ENCODE measurements at regions not wholly inside any gene's neighbourhood (a gene's known extent, or its start where the extent isn't known, plus 50 kb on each side); places are given as distances from the start of the nearest gene placed in this dataset.
"Not testable (repeated sequence)": the region's sequence is repeated elsewhere in the genome, so short reads cannot be mapped to it uniquely, and the experiment has no call there.

DNA sequence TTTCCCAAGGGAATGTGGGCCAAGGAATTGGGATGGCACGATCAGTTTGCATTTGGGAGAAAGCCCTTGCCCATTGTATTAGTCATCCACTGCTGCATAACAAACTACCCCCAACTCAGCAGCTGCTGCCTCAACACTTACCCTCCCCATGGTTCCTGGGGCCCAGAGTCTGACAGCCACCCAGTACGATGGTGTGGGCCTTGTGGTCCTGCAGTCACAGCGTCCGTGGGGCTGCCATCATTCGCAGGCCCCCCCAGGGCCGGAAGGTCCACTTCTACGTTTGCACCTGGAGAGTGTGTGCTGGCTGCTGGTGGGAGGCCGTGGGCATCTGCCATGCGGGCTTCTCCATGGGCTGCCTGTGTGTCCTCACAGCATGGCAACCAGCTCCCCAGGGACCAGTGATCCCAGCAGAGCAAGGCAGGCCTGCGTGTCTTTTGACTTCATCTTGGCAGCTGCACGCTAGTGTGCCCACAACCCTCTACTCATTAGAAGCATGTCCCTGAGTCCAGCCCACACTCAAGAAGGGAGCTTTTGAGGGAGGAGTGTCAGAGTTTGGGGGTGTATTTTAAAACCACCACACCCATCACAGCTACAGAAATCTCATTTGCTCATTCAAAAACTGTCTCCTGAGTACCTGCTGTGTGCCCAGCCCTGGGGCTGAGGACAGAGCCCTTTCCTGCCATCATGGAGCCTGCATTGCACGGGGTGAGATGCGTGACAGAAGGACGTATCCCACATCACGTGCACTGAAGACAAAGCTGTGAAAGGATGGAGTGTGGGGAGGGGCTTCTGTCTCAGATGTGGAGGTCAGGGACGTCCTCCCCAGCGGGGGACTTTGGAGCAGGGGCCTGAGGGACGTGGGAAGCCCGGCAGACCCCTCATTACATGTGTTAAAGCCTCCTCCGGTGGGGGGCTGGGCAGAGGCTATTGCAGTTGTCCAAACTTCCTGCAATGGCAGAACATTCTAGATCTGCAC is 185.0 kb upstream of the ZNF469 start:
- WGBS, 10 experiments: 60 to 90% (median 82%) methylated on average over 1 to 8 of the region's 20 CpGs; no CpG with 5 or more reads in 4 of the 10 experiments
- H3K4me3 ChIP-seq: no peak overlapping the region
- ATAC-seq (replicated peaks in 6 of 8): no peak
- in situ Hi-C loops (cut with MboI; ENCODE audit: low pct_unique_long_range_greater_than_20kb in 2 of 9, low sequenced_read_pairs in 9 of 9, unreplicated experiment in 9 of 9): loop anchor here in 2 of 9 experiments (25.0 kb wide), 2 partner anchors 215 to 315 kb away; no protein-coding TSS in a partner anchor
- peaks cover 19 to 22% of the 10 kb centered on the region in 2 donors for H3K4me1 ChIP-seq (replicated peaks in 1 of 2)
- no peak overlapping the region for H3K27ac ChIP-seq

DNA sequence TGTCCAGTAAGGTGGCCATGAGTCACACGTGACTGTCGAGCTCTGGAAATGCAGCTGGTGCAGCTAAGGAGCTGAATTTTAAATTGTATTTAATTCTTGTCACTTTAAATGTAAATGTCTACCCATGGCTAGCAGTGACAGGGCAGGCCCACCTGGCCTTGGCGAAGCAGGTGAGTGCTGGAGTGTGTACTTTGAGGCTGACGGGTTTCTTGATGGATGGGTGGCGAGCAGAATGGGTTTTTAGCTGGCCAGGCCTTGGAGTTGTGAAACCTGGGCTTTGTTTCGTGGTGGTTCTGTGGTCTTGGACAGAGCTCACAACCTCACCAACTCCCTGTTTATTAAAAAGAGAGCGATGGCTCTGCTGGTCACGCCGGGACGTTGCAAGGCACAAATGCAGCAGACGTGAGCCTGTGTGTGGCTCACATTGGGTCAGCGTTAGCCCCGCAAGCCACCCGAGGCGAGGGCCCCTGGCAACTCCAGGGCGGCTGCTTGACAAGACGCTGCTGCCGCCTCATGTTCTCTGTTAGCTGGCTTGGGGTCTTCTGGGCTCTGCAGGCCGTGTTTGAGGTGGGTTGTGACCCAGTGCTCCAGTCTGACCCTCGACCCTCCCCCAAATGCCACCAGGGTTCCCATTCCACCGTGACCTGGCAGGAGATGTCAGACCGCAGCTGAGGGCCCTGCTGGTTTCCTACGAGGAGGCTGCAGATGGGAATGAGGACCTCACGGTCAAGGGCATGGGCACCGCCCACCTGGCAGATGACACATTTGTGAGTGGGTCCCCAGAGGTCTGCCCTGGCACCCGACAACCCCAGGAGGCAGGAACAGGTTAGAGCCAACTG is 184.1 kb upstream of the ZNF469 start:
- not testable (repeated sequence) for H3K4me3 ChIP-seq; ATAC-seq (replicated peaks in 6 of 8); H3K27ac ChIP-seq
- WGBS, 10 experiments: no CpG with 5 or more reads among the region's 26 CpGs
- in situ Hi-C loops (cut with MboI; ENCODE audit: low pct_unique_long_range_greater_than_20kb in 2 of 9, low sequenced_read_pairs in 9 of 9, unreplicated experiment in 9 of 9): loop anchor here in 2 of 9 experiments (25.0 kb wide), 2 partner anchors 214 to 314 kb away; no protein-coding TSS in a partner anchor
- H3K4me1 ChIP-seq (replicated peaks in 1 of 2): peaks cover 19 to 22% of the 10 kb centered on the region in 2 donors

DNA sequence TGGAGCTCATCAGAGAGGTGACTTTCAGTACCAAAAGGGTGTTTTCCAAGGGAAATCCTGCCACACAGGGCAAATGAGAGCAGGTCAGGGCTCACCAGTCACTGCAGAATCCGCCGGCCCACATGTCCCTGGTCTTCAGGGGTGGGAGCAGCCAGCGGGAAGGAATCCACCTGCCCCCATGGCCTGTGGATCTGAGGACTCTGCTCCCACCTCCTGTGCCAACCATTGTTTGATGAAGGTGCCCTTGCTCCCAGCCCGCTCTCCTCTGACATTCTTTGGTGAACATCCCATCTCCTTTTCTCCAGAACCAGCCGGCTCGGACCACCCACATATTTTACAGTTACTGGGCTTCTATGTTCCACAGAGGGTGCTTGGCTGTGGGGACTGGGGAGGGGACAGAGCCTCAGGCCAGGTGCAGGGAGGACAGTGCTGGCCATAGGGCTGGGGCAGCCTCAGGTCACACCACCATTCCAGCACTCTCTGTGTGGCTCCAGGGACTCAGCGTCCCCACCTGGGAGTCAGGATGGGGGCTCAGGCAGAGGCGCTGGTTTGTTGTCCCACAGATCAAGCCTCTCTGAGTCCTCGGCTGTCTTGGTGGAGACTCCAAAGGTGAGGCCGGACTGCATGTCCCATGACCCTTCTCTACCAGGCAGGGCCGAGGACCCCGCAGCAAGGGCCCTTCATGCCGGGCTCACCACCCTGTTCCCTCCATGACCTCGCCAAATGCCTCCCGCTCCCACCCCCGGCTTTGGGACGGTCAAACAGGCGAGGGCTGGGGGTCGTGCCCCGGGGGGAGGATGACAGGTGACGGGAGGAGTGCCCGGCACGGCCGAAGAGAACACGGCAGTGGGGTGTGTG is 183.2 kb upstream of the ZNF469 start:
- WGBS, 10 experiments: 84% methylated on average over 2 of the region's 25 CpGs; no CpG with 5 or more reads in 9 of the 10 experiments
- not testable (repeated sequence) for H3K27ac ChIP-seq; ATAC-seq (replicated peaks in 6 of 8); H3K4me3 ChIP-seq
- in situ Hi-C loops (cut with MboI; ENCODE audit: low pct_unique_long_range_greater_than_20kb in 2 of 9, low sequenced_read_pairs in 9 of 9, unreplicated experiment in 9 of 9): loop anchor here in 2 of 9 experiments (25.0 kb wide), 2 partner anchors 213 to 313 kb away; no protein-coding TSS in a partner anchor
- H3K4me1 ChIP-seq (replicated peaks in 1 of 2): peaks cover 16 to 19% of the 10 kb centered on the region in 2 donors

DNA sequence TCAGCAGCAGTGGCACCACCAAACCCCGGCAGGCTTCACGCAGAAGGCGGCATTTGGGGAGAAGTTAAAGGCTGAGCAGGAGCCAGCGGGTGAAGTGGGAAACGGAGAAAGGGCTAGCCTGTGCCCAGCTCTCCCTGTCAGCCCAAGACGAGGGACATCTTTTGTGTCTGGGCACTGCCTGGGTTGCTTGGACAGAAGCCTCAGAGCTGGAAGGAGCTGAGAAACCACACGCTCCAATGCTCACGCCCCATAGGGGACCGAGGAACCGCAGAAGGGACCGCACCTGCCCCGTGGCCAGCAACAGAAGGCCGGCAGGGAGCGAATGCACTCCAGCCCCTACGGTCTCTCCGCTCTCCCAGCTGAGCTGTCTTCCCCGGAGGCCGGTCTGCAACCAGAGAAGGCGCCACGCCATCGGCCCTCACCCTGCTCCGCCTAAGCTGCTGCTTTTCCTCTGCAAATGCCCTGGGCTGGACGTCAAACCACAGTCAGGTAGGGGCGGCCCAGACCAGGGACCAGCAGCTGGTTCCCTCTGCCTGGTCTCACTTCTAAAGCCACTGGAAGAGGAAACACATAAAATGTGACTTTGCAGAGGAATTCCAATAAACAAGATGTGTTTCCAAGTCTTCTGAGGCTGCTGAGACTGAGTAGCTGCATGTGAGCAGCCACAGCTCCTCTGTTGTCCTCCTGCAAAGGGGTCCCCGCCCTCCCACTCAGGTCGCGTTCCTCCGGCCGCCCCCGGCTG is 182.4 kb upstream of the ZNF469 start:
- in situ Hi-C loops (cut with MboI; ENCODE audit: low pct_unique_long_range_greater_than_20kb in 2 of 9, low sequenced_read_pairs in 9 of 9, unreplicated experiment in 9 of 9); H3K27ac ChIP-seq; H3K4me3 ChIP-seq: not testable (repeated sequence)
- peaks cover 8 to 11% of the 10 kb centered on the region in 2 donors for H3K4me1 ChIP-seq (replicated peaks in 1 of 2)
- ATAC-seq (replicated peaks in 6 of 8): peak in 6 of 8 experiments; percentile 11 to 68 (median 35)
- WGBS, 10 experiments: 38 to 60% methylated on average over 2 to 4 of the region's 30 CpGs; no CpG with 5 or more reads in 8 of the 10 experiments

DNA sequence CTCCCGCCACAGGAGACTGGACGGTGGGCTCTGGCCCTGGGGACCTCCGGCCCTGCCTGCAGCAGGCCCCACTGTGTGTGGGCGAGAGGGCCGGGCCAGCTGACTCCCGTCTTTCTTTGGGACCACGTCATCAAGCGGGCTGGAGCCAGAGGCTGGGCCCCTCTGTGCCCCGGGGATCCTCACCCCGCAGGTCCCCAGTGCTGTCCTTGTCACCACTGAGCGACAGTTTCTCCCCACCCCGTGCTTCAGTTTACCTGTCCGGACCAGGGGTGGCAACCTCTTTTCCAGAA is 181.9 kb upstream of the ZNF469 start:
- in situ Hi-C loops (cut with MboI; ENCODE audit: low pct_unique_long_range_greater_than_20kb in 2 of 9, low sequenced_read_pairs in 9 of 9, unreplicated experiment in 9 of 9): no loop called here
- no peak overlapping the region for H3K27ac ChIP-seq
- peaks cover 2 to 5% of the 10 kb centered on the region in 2 donors for H3K4me1 ChIP-seq (replicated peaks in 1 of 2)
- no peak overlapping the region for H3K4me3 ChIP-seq
- ATAC-seq (replicated peaks in 6 of 8): no peak
- WGBS, 10 experiments: 82% methylated on average over 3 of the region's 13 CpGs; no CpG with 5 or more reads in 9 of the 10 experiments

DNA sequence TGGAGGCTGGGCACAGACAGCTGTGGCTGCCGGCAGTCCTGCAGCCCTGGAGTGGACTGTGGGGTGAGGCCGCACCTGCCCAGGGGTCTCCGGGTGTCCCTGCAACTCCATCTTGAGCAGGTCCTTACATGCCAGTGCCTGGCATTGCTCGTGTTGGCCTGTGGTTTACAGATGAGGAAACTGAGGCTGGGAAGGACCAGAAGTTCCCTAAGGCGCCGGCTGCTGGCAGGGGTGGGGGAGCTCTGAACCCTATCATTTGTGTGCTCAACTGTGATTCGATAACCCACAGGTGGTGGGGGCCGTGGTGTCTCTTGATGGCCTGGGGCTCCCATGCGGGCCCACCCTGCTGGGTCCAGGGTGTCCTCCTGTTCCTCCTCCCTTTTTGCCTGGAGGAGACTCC is 181.1 kb upstream of the ZNF469 start:
- H3K4me1 ChIP-seq (replicated peaks in 1 of 2); H3K27ac ChIP-seq; in situ Hi-C loops (cut with MboI; ENCODE audit: low pct_unique_long_range_greater_than_20kb in 2 of 9, low sequenced_read_pairs in 9 of 9, unreplicated experiment in 9 of 9); H3K4me3 ChIP-seq; ATAC-seq (replicated peaks in 6 of 8): not testable (repeated sequence)
- WGBS, 10 experiments: 60 to 83% methylated on average over 1 to 2 of the region's 9 CpGs; no CpG with 5 or more reads in 8 of the 10 experiments

DNA sequence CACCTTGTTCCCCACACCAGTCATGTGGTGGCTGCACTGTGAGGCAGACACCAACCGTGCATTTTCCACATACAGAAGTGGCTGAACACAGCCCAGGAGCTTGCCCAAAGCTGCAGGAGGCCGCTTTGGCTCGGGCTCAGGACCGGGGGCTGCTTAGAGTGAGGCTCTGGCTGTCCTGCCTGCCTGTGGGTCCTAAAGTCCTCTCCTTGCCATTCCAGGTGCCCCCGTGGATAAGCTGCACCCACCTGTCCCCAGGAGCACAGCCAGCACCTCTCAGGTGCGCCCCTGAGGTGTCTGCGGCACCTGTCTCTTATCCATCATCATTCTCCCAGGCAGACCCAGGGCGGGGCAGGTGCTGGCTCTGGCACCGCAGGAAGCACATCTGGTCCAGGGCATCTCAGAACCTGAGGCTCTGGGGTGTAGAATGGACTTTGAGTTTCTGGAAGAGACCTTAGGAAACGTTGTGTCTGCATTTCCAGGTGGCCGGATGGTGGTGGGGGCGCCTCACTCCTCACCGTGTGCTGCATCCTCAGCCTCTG is 180.5 kb upstream of the ZNF469 start:
- no peak for ATAC-seq (replicated peaks in 6 of 8)
- 90% methylated on average over 2 of the region's 13 CpGs; no CpG with 5 or more reads in 9 of the 10 experiments for WGBS, 10 experiments

DNA sequence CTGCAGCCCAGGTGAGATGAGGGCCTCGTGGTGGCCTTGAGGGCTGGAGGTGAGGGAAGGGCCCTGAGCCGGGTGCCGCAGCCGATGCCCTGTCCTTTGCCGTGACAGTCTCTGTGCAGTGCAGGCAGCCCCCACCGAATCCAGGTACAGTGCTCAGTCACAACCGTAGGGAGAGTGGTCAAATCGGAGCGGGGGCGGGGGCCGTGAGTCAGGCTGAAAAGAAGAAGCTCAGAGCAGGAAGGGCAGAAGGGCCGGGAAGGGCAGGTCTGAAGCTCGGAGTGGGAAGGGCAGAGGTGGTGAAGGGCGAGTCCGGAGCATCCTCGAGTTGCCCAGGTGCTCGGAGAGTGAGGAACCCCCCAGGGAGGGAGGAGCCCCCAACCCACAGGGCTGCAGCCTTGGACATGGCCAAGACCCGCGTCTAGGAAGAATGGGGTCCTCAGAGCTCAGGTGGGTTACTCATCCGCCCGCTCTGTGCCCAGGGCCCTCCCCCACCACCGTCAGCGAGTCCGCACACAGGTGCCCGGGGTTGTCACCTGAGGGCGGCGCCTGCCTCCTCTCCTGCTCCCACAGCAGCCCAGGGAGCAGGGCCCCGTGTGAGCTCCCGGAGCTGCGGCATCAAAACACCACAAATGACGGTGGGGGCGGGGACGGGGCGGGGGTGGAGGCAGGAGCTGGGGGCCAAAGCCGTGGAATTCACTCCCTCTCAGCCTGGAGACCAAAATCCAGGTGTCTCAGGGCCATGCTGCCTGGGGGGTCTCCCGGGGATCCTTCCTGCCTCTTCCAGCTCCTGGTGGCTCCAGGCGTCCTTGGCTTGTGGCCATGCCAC is 179.7 kb upstream of the ZNF469 start:
- in situ Hi-C loops (cut with MboI; ENCODE audit: low pct_unique_long_range_greater_than_20kb in 2 of 9, low sequenced_read_pairs in 9 of 9, unreplicated experiment in 9 of 9); H3K4me3 ChIP-seq; H3K4me1 ChIP-seq (replicated peaks in 1 of 2); ATAC-seq (replicated peaks in 6 of 8); H3K27ac ChIP-seq: not testable (repeated sequence)
- 54 to 100% (median 80%) methylated on average over 2 to 4 of the region's 37 CpGs; no CpG with 5 or more reads in 4 of the 10 experiments for WGBS, 10 experiments

More for the DNA sequence above, 180.5 kb upstream of the ZNF469 start:
- in situ Hi-C loops (cut with MboI; ENCODE audit: low pct_unique_long_range_greater_than_20kb in 2 of 9, low sequenced_read_pairs in 9 of 9, unreplicated experiment in 9 of 9): no loop called here
- Histone ChIP-seq H3K4me3 (no peak overlapping the region), H3K4me1 (replicated peaks in 1 of 2) (no peaks in the 10 kb centered on the region), H3K27ac (no peak overlapping the region)

DNA sequence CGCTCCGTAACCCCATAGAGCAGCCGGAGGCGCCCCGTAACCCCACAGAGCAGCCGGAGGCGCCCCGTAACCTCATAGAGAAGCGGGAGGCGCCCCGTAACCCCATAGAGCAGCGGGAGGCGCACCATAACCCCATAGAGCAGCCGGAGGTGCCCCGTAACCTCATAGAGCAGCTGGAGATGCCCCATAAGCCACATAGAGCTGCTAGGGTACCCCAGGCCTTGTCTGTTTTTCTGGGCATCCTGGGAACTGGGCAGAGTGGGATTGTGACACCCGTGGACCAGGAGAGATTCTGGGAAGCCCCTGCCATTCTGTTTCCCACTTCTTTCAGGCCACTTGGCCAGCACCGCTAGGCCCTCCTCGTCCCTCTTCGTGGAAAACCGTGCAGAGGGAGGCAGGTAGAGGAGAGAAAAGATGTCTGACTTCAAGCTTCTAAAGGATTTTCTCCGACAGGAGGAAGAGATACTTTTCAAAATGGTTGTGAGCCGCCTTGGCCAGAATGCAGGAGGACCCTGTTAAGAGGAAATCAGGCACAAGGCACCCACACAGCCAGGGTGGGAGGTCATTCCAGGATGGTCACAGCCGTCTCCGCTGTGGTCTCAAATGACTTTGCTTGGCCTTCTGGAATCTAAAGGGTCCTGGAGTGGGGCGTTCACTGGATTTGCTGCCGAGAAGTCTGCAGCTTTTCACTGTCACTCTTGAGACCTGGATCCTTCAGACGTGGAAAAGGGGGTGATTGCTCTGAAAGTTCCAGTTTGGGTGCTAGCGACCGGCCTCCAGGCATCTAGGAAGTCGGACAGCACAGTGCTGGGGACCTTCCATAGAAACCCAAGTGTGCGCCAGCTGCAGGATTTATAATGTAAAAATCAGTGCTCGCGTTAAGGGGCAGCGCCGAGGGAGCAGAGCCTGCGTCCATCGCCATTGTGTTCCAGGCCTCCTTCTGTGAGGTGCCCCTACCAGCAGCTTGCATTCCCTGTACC is 178.3 kb upstream of the ZNF469 start:
- H3K4me1 ChIP-seq (replicated peaks in 1 of 2); in situ Hi-C loops (cut with MboI; ENCODE audit: low pct_unique_long_range_greater_than_20kb in 2 of 9, low sequenced_read_pairs in 9 of 9, unreplicated experiment in 9 of 9); H3K4me3 ChIP-seq; H3K27ac ChIP-seq; ATAC-seq (replicated peaks in 6 of 8): not testable (repeated sequence)
- WGBS, 10 experiments: 82 to 83% methylated on average over 4 of the region's 37 CpGs; no CpG with 5 or more reads in 8 of the 10 experiments

DNA sequence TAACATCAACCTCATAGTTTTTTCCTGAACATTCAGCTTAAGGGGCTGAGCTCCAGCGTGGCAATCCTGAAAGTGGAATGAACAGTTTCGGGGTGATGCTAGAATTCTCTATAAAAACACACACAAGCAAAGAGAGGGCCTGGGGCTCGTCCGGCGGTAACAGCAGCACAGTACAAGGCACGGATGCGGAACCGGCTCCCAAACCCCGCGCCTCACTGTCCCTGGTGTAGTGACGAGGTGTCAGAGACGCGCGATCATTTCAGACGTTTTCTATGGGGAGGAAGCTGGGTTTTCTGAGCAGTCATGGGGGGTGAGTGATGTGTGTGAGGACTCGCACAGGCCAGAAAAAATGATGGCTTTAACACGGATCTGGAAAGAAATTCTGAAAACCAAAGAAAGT is 177.3 kb upstream of the ZNF469 start:
- H3K4me3 ChIP-seq; H3K4me1 ChIP-seq (replicated peaks in 1 of 2); ATAC-seq (replicated peaks in 6 of 8); H3K27ac ChIP-seq; in situ Hi-C loops (cut with MboI; ENCODE audit: low pct_unique_long_range_greater_than_20kb in 2 of 9, low sequenced_read_pairs in 9 of 9, unreplicated experiment in 9 of 9): not testable (repeated sequence)
- WGBS, 10 experiments: 80 to 90% (median 87%) methylated on average over 2 to 5 of the region's 17 CpGs; no CpG with 5 or more reads in 7 of the 10 experiments

Data from motor neuron (in vitro differentiated cells).